ENCODE measurements at regions not wholly inside any gene's neighbourhood (a gene's known extent, or its start where the extent isn't known, plus 50 kb on each side); places are given as distances from the start of the nearest gene placed in this dataset.

- no peak for TF ChIP-seq REST (IDR thresholded peaks at IDR 0.05; ENCODE audit: insufficient read depth in 1 of 2, low read depth in 2 of 2, low read length in 1 of 2)
- TF ChIP-seq CTCF (IDR thresholded peaks at IDR 0.05), result no peak
- TF ChIP-seq SIN3A (IDR thresholded peaks at IDR 0.05; ENCODE audit: borderline replicate concordance, insufficient read depth, low read depth, low read length), result no peak
Measured at GRCh38 chr4:96670381-96670780, 830.5 kb downstream of the PDHA2 start.

Data from Panc1 (cell line).